ENCODE measurements at regions not wholly inside any gene's neighbourhood (a gene's known extent, or its start where the extent isn't known, plus 50 kb on each side); places are given as distances from the start of the nearest gene placed in this dataset.

DNA sequence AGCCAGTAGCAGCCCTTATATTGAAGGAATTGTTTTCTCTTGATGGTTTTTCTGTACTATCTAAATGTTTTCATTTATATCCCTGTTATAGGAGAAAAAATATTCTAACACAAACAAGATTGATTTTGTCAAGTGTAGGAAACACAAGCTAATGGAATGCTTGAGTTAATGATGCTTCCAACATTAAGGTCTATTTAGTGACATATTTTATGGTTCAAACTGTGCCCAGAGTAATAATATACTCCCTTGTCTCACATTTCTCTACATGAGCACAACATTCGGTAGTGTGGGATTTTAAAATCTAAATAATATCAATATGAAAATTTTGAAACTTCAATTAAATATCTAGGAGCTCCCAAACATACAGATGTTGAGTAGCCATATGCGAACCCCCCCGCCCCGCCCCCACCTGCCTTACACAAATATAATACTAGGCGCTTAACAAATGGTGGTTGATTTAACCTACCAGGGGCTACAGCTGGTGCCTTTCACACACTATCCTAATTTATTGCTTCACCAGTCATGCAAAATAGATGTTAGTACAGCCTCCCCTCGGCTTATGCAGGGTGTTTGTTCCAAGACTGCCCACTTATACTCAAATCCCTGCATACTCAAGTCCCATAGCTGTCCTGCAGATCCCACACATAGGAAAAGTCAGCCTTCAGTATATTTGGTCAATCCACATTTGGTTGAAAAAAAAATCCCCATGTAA lies 124.1 kb upstream of the ACO1 start:
- no peak for TF ChIP-seq ZNF274 (IDR thresholded peaks at IDR 0.05; ENCODE audit: low read depth, low read length)
- H3K4me3 ChIP-seq (ENCODE audit: low read length), result no peak overlapping the region

DNA sequence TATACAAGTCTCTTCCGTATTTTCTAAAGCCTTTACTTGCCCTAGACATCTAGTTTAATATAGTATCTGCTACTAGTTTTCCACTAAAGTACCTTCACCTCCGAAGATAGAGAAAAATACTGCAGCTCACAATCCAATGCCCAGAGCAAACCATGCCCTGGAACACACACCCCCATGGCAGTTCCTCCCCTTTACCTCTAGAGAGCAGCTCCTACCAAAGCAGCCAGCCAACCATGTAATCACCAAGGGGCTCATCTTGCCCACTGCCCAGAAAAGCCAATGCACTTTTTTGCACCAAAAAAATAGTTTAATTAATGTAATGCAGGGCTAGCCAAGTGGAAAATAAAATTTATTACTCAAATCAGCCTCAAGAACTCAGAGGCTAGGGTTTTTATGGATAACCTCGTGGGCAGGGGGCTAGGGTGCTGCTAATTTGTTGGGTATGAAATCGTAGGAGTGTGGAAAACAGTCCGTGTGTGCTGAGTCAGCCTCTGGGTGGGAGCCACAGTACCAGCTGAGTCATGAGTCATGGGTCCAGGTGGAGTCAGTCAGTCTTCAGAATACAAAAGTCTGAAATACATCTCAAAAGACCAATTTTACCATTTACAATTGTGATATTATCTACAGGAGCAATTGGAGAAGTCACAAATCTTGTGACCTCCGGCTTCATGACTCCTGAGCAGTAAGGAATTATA lies 120.1 kb upstream of the ACO1 start:
- no peak overlapping the region for H3K4me3 ChIP-seq (ENCODE audit: low read length)
- TF ChIP-seq ZNF274 (IDR thresholded peaks at IDR 0.05; ENCODE audit: low read depth, low read length), result no peak

DNA sequence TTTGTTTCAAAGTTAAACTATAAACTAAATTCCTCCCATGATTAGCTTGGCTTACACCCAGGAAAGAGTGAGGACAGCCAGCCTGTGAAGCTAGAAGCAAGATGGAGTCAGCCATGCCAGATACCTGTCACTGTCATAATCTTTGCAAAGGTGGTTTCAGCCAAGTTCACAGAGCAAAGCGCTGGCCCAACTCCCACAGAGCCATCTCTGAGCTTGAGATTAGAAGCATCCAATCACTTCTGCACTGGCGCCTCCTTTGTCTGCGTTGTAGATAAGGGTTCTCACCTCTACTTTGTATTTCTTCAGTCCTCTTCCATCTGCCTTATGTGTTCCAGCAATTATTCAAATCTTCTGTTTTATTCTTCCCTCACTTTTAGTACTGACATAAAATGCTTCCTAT lies 119.4 kb upstream of the ACO1 start:
- H3K4me3 ChIP-seq (ENCODE audit: low read length), result no peak overlapping the region
- no peak for TF ChIP-seq ZNF274 (IDR thresholded peaks at IDR 0.05; ENCODE audit: low read depth, low read length)

DNA sequence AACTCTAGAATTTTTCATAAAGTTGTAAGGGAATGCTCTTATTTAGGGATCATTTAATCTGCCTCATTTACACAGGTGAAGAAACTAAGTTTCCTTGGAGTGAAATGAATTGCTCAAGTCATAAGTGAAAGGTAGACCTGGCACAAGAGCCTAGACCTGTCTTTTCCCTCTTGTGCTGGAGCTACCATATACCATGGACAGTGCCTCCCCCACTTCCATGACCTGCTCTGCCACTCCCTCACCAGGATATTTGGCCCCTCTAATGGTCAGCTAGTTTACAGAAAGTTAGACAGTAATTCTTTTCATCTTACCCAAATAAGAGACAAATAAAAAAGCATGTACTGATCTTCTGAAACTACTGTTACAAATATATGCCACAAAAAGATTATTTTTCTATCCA lies 105.5 kb upstream of the ACO1 start:
- TF ChIP-seq ZNF274 (IDR thresholded peaks at IDR 0.05; ENCODE audit: low read depth, low read length), result no peak

DNA sequence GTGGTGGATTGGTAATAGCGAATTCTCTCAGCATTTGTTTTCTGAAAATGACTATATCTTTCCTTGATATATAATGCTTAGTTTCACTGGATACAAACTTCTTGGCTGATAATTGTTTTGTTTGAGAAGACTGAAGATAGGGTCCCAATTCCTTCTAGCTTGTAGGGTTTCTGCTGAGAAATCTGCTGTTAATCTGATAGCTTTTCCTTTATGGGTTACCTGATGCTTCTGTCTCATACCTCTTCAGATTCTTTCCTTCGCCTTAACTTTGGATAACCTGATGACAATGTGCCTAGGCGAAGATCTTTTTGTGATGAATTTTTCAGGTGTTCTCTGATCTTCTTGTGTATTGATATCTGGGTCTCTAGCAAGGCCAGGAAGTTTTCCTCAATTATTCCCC lies 94.7 kb upstream of the ACO1 start:
- TF ChIP-seq ZNF274 (IDR thresholded peaks at IDR 0.05; ENCODE audit: low read depth, low read length), result no peak

More for the DNA sequence above, 105.5 kb upstream of the ACO1 start:
- no peak overlapping the region for H3K4me3 ChIP-seq (ENCODE audit: low read length)

DNA sequence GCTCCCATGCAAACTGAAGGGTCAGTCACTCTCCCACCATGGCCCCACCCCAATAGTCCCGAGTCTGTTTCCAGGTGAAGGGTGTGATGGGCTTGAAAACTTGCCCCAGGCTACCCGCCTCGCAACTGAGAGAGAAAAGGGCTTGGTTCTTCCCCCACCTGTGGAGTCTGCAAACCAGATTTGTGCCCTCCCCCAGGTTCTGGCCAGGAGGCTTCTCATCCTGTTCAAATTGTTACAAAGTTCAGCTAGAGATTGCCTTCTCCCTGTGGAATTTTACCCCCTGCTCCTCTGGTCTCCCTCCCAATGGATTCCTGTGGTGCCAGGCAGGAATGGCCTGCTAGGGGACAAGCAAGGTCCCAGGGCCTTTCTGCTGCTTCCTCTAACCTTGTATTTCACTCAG lies 93.1 kb upstream of the ACO1 start:
- no peak overlapping the region for H3K4me3 ChIP-seq (ENCODE audit: low read length)
- no peak for TF ChIP-seq ZNF274 (IDR thresholded peaks at IDR 0.05; ENCODE audit: low read depth, low read length)

More for the DNA sequence above, 94.7 kb upstream of the ACO1 start:
- no peak overlapping the region for H3K4me3 ChIP-seq (ENCODE audit: low read length)

DNA sequence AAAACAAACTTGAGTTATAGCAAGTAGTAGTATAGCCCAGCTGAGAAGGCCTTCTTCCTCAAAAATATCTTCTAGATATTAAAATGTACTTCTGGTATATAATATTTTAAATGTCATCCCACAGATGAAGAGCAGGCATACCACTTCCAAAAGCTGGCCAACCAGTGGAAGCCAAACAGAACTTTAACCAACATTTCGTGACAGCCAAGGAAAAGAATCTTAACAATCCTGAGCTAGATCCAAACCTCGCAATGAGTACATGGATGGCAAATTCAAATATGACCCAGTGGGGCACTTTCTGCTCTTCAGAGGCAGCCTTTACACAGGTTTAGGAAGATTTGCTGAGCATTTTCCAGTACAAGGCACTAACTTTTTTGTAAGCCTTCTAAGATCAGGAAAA lies 91.8 kb upstream of the ACO1 start:
- no peak for TF ChIP-seq ZNF274 (IDR thresholded peaks at IDR 0.05; ENCODE audit: low read depth, low read length)
- no peak overlapping the region for H3K4me3 ChIP-seq (ENCODE audit: low read length)

DNA sequence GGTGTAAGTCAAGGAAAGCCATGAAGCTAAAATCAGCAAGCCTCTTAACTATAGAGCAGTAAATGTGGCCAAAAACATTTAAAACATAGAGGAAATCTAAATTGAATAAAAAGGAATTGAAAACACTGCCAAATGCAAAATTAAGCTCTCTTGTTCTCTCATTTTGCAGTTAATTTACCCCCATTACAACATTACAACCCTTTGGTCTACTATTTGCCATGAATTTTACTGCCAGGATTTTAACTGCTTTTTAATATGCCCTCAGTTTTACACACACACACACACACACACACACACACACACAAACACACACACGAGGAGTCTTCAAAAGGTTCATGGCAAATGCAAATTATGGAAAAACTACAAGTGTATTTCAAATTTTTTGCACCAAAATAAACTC lies 91.4 kb upstream of the ACO1 start:
- TF ChIP-seq ZNF274 (IDR thresholded peaks at IDR 0.05; ENCODE audit: low read depth, low read length), result no peak
- no peak overlapping the region for H3K4me3 ChIP-seq (ENCODE audit: low read length)

DNA sequence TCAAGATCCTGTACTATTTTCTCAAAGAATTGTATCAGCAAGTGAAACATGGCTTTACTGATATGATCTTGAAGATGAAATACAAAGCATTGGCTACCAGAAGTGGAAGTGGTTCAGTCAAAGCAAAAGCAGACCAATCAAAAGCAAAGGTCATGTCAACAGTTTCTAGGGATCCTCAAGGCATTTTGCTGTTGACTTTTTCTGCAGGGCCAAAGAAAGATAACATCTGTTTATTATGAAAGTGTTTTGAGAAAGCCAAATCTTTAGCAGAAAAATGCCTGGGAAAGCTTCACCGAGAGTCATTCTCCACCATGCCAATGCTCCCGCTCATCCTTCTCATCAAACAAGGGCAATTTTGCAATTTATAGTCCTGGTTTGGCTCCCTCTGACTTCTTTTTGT lies 90.3 kb upstream of the ACO1 start:
- no peak overlapping the region for H3K4me3 ChIP-seq (ENCODE audit: low read length)
- TF ChIP-seq ZNF274 (IDR thresholded peaks at IDR 0.05; ENCODE audit: low read depth, low read length), result no peak

DNA sequence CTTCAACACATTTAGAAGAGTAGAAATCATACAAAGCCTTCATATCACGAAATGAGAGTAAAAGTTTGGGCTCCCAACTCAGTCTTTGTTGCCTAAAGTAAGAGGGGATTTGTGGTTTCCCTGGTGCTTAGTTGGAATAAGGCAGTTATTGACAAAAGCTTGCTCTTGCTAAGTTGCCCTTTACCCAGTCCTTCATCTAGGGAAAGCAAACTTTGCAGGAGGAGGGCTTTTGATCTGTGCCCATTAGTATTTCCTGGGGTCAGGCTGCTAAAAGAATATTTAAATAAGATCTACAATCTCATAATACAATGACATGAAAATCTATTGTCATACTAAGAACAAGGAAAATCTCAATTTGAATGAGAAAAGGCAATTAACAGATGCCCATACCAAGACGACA lies 84.1 kb upstream of the ACO1 start:
- no peak overlapping the region for H3K4me3 ChIP-seq (ENCODE audit: low read length)
- no peak for TF ChIP-seq ZNF274 (IDR thresholded peaks at IDR 0.05; ENCODE audit: low read depth, low read length)

DNA sequence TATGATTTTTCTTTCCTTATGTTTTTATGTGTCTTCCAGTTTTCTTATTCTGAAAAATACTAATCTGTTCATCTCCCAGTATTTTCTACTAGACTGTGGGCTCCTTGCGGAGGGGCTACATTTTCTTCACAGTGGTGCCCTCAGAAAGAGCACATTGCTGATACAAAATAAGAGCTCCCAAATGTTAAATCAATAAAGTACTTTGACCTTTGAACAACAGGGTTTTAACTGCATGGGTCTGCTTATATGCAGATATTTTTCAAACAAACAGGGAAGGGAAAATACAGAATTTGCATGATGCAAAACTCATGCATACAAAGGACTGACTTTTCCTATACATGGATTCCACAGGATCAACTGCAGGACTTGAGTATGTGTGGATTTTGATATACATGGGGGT lies 79.9 kb upstream of the ACO1 start:
- TF ChIP-seq ZNF274 (IDR thresholded peaks at IDR 0.05; ENCODE audit: low read depth, low read length), result no peak
- no peak overlapping the region for H3K4me3 ChIP-seq (ENCODE audit: low read length)

DNA sequence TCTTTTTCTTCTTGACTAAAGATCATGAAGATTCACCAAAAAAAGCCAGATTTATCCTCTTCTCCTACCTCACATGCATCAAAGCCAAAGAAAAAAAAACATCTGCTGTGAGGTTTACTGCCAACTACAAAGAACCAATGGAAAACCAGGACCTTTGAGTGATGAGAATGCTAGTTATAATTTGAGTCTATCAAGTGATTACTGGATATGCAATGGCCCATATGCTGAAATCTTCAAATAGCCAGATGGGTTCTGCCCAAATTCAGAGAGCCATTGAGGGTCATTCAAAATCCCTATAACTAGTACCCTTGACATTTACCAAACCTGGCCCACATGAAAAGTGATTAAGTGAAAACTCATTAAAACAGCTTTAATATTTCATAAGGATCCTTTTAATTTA lies 78.4 kb upstream of the ACO1 start:
- H3K4me3 ChIP-seq (ENCODE audit: low read length), result no peak overlapping the region
- TF ChIP-seq ZNF274 (IDR thresholded peaks at IDR 0.05; ENCODE audit: low read depth, low read length), result no peak

DNA sequence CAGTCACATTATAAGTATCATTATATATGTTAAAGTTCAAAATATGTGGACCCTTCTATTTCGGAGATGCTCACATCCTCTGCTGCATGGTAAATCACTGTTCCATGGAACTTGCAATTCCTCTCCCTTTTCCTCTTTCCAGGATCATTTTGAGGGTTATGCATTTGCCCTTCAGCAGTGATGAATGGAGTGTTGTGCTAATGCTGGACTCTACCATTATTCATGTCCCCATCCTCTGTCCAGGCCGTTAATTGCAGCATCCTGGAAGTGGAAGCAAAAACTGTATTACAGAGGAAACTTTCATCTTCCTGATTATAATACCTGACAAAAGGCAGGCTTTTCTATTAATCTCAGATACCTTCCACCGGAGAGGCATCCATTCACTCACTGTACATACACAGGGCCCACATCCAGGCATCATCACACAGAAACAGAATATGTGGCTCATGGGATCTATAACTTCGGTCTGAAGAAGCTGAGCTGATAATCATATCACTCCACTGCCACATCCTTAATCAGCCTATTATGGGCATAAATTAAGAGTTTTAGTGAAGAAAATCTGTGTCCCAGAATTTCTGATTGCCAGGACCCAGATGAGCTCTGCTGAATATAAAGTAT lies 65.0 kb upstream of the ACO1 start:
- no peak for TF ChIP-seq ZNF274 (IDR thresholded peaks at IDR 0.05; ENCODE audit: low read depth, low read length)
- H3K4me3 ChIP-seq (ENCODE audit: low read length), result no peak overlapping the region

DNA sequence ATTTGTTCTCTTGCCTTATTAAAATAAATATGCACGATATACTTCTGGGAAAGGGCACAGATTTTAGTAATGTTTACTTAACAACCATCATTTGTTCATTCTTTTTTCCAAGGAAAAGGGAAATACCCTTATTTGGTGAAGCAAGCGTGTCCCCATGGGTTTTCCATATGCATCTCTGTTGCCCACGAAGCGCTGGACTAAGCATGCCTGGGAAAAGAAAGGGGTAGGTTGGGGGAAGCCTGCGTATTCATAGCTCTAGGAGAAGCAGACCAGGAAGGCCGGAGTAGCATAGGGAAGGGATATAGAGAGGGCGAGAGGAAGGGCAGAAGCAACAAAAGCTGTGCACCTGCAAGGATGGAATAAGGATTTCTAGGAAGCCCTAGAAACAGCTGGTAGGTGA lies 61.8 kb upstream of the ACO1 start:
- H3K4me3 ChIP-seq (ENCODE audit: low read length), result no peak overlapping the region
- no peak for TF ChIP-seq ZNF274 (IDR thresholded peaks at IDR 0.05; ENCODE audit: low read depth, low read length)

DNA sequence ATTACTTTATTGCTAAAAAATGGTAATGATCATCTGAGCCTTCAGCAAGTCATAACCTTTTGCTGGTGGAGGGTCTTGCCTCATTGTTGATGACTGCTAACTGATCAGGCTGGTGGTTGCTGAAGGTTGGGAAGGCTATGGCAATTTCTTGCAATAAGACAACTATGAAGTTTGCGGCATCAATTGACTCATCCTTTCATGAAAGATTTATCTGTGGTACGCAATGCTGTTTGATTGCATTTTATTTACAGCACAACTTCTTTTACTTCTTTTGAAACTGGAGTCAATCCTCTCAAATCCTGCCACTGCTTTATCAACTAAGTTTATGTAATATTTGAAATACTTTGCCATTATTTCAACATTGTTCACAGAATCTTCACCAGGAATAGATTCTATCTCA lies 58.3 kb upstream of the ACO1 start:
- no peak for TF ChIP-seq ZNF274 (IDR thresholded peaks at IDR 0.05; ENCODE audit: low read depth, low read length)
- H3K4me3 ChIP-seq (ENCODE audit: low read length), result no peak overlapping the region

Measured in GM08714 (cell line).